H1 (cell line): ENCODE measurements at regions not wholly inside any gene's neighbourhood (a gene's known extent, or its start where the extent isn't known, plus 50 kb on each side); places are given as distances from the start of the nearest gene placed in this dataset.

Experiments
- CTCF ChIA-PET: fragments of 300-600 bp; sonication (Branson Sonifier 250); formaldehyde crosslinking; loops from one replicate; lab custom pipeline; 2021; ENCODE audit not compliant: partially characterized antibody; lab: Charles Lee
- POLR2A ChIA-PET: fragments of 300-600 bp; sonication (Branson Sonifier 250); formaldehyde crosslinking; loops from one replicate; lab custom pipeline; 2021; ENCODE audit warnings: inconsistent platforms; ENCODE audit not compliant: partially characterized antibody; lab: Charles Lee
- DNase-seq, 2 experiments: peaks; one replicate each; pipeline versions ENCODE4 v3.0.0 to v3.0.0-alpha.2; 2010 to 2022; ENCODE audit warnings: low spot score in 2 of 2, low read depth in 1 of 2, mixed read lengths in 1 of 2
- FAIRE-seq: peaks from 2 replicates; lab custom pipeline; 2011; peaks lifted over from hg19 to GRCh38; lab: Jason Lieb, UNC
- H2AFZ ChIP-seq: 2 replicates; pipeline ENCODE4 v1.8.1; 2012; ENCODE audit warnings: low read length, inconsistent platforms
- H2AK5ac ChIP-seq: 2 replicates; pipeline ENCODE4 v1.6.1; 2013; ENCODE audit warnings: low read depth, low read length
- H2BK120ac ChIP-seq: replicated peaks from 2 replicates; pipeline ENCODE3; 2013; ENCODE audit warnings: low read depth, low read length, inconsistent platforms
- H2BK12ac ChIP-seq: 2 replicates; pipeline ENCODE4 v1.6.1; 2013; ENCODE audit warnings: low read depth, low read length
- H2BK15ac ChIP-seq: 2 replicates; pipeline ENCODE4 v1.6.1; 2013; ENCODE audit warnings: low read length
- H2BK20ac ChIP-seq: 2 replicates; pipeline ENCODE4 v1.6.1; 2013; ENCODE audit warnings: low read length
- H2BK5ac ChIP-seq: 2 replicates; pipeline ENCODE4 v1.6.1; 2013; ENCODE audit warnings: low read depth, low read length
- H3K14ac ChIP-seq: 2 replicates; pipeline ENCODE4 v1.6.1; 2013; ENCODE audit warnings: inconsistent platforms; ENCODE audit not compliant: insufficient read length
- H3K18ac ChIP-seq: 2 replicates; pipeline ENCODE4 v1.6.1; 2013; ENCODE audit warnings: low read length; ENCODE audit errors: extremely low read depth
- H3K23ac ChIP-seq: 2 replicates; pipeline ENCODE4 v1.6.1; 2013; ENCODE audit warnings: inconsistent platforms; ENCODE audit not compliant: insufficient read length
- H3K23me2 ChIP-seq: 2 replicates; pipeline ENCODE4 v1.6.1; 2013; ENCODE audit warnings: low read depth, low read length
- H3K27ac ChIP-seq: 2 replicates; pipeline ENCODE4 v1.6.1; 2011; ENCODE audit warnings: low read depth, low read length, inconsistent platforms
- H3K27me3 ChIP-seq, 4 experiments: replicated peaks in 1 of 4; 1 replicate in 1 of 4; 2 replicates in 3 of 4; pipeline versions ENCODE4 v1.6.1 to v1.8.1; 2011 to 2013; ENCODE audit warnings: low read length in 3 of 4, mild to moderate bottlenecking in 3 of 4, inconsistent platforms in 2 of 4, mixed read lengths in 2 of 4, moderate library complexity in 1 of 4; ENCODE audit not compliant: control insufficient read depth in 3 of 4, insufficient read depth in 3 of 4; ENCODE audit errors: extremely low read depth in 1 of 4
- H3K36me3 ChIP-seq, 4 experiments: 2 replicates each; pipeline versions ENCODE4 v1.6.1 to v1.8.1; 2011 to 2013; ENCODE audit warnings: mild to moderate bottlenecking in 4 of 4, low read length in 3 of 4, moderate library complexity in 2 of 4, control low read depth in 1 of 4, inconsistent platforms in 1 of 4; ENCODE audit not compliant: insufficient read depth in 4 of 4, control insufficient read depth in 2 of 4
- H3K4ac ChIP-seq: replicated peaks from 2 replicates; pipeline ENCODE3; 2013; ENCODE audit warnings: low read length, low read depth, mixed read lengths, inconsistent platforms; ENCODE audit not compliant: insufficient read length
- H3K4me1 ChIP-seq, 4 experiments: replicated peaks in 1 of 4; 1 replicate in 1 of 4; 2 replicates in 3 of 4; pipeline versions ENCODE4 v1.6.1 to v1.8.1; 2011 to 2013; ENCODE audit warnings: low read length in 3 of 4, inconsistent platforms in 2 of 4, mixed read lengths in 1 of 4; ENCODE audit not compliant: insufficient read depth in 4 of 4, control insufficient read depth in 3 of 4
- H3K4me2 ChIP-seq, 2 experiments: 2 replicates each; pipeline versions ENCODE4 v1.6.1 to v1.8.1; 2011 to 2013; ENCODE audit warnings: low read depth in 2 of 2, low read length in 2 of 2, control low read depth in 1 of 2, inconsistent platforms in 1 of 2, mild to moderate bottlenecking in 1 of 2; ENCODE audit not compliant: insufficient read depth in 1 of 2
- H3K4me3 ChIP-seq, 4 experiments: fragments of 200-600, 300-600 bp in 1 of 4; sonication (generic), shearing (Covaris generic), sonication (Bioruptor Twin) in 1 of 4; 2 replicates each; pipeline versions ENCODE4 v1.5.1 to v1.8.1; 2011 to 2016; ENCODE audit warnings: low read length in 4 of 4, low read depth in 3 of 4, control low read depth in 2 of 4, inconsistent platforms in 2 of 4, mild to moderate bottlenecking in 2 of 4, mixed read lengths in 1 of 4, moderate library complexity in 1 of 4; ENCODE audit not compliant: insufficient read depth in 2 of 4; ENCODE audit errors: extremely low read depth in 1 of 4
- H3K56ac ChIP-seq: replicated peaks from 2 replicates; pipeline ENCODE3; 2013; ENCODE audit warnings: low read depth, mild to moderate bottlenecking, mixed read lengths, low read length, inconsistent platforms; ENCODE audit not compliant: insufficient read length
- H3K79me1 ChIP-seq: 2 replicates; pipeline ENCODE4 v1.6.1; 2013; ENCODE audit warnings: low read depth, low read length, control low read depth
- H3K79me2 ChIP-seq, 2 experiments: 2 replicates each; pipeline versions ENCODE4 v1.6.1 to v1.8.1; 2012 to 2013; ENCODE audit warnings: low read length in 2 of 2, mild to moderate bottlenecking in 2 of 2, inconsistent platforms in 1 of 2; ENCODE audit not compliant: insufficient read depth in 2 of 2, control insufficient read depth in 1 of 2
- H3K9ac ChIP-seq, 4 experiments: replicated peaks in 1 of 4; 1 replicate in 1 of 4; 2 replicates in 3 of 4; pipeline versions ENCODE4 v1.6.1 to v1.8.1; 2011 to 2013; ENCODE audit warnings: low read depth in 3 of 4, low read length in 3 of 4, control low read depth in 2 of 4, mild to moderate bottlenecking in 2 of 4, moderate library complexity in 2 of 4, inconsistent platforms in 1 of 4; ENCODE audit errors: extremely low read depth in 1 of 4
- H3K9me3 ChIP-seq, 2 experiments: 2 replicates each; pipeline versions ENCODE4 v1.6.1 to v1.8.1; 2012 to 2013; ENCODE audit warnings: mild to moderate bottlenecking in 2 of 2, moderate library complexity in 2 of 2, control low read depth in 1 of 2, inconsistent platforms in 1 of 2, low read depth in 1 of 2, low read length in 1 of 2, mixed read lengths in 1 of 2; ENCODE audit not compliant: insufficient read depth in 2 of 2
- H4K20me1 ChIP-seq, 2 experiments: replicated peaks in 1 of 2; 2 replicates each; pipeline versions ENCODE3 to v1.8.1; 2011 to 2013; ENCODE audit warnings: inconsistent platforms in 2 of 2, low read length in 2 of 2, mild to moderate bottlenecking in 1 of 2; ENCODE audit not compliant: insufficient read depth in 2 of 2, control insufficient read depth in 1 of 2
- H4K5ac ChIP-seq: 2 replicates; pipeline ENCODE4 v1.6.1; 2013; ENCODE audit warnings: low read length, low read depth, mixed read lengths, inconsistent platforms; ENCODE audit not compliant: insufficient read length
- H4K8ac ChIP-seq: 2 replicates; pipeline ENCODE4 v1.8.0; 2013; ENCODE audit warnings: mild to moderate bottlenecking, moderate library complexity, low read length, inconsistent platforms; ENCODE audit not compliant: insufficient read depth; ENCODE audit errors: extremely low read depth
- H4K91ac ChIP-seq: replicated peaks from 2 replicates; pipeline ENCODE3; 2013; ENCODE audit warnings: low read length, mixed read lengths, inconsistent platforms; ENCODE audit not compliant: insufficient read length
- ASH2L ChIP-seq: fragments of 200-600, 300-600 bp; sonication (generic); IDR thresholded peaks from one replicate; pipeline ENCODE4 v1.7.1; 2017; ENCODE audit warnings: low read length
- BACH1 ChIP-seq: IDR thresholded peaks from 2 replicates; pipeline ENCODE4 v1.6.1; 2012; ENCODE audit warnings: low read length, improper control_type of control experiment
- EGR1 ChIP-seq: IDR thresholded peaks from 2 replicates; pipeline ENCODE4 v1.6.1; 2011; ENCODE audit warnings: low read depth, low read length, borderline replicate concordance
- HDAC2 ChIP-seq, 2 experiments: fragments of 300-600 bp in 1 of 2; sonication (generic) in 1 of 2; IDR thresholded peaks; 2 replicates each; pipeline ENCODE4 v1.6.1; 2011 to 2012; ENCODE audit warnings: low read depth in 2 of 2, low read length in 2 of 2, mild to moderate bottlenecking in 2 of 2, moderate library complexity in 2 of 2, borderline replicate concordance in 1 of 2, inconsistent platforms in 1 of 2
- PHF8 ChIP-seq: fragments of 200-600 bp; sonication (generic); conservative IDR thresholded peaks from 2 replicates; pipeline ENCODE4 v1.7.1; 2012; ENCODE audit warnings: low read depth, mild to moderate bottlenecking, inconsistent platforms, low read length, moderate library complexity
- WGBS, 2 experiments: shearing (Covaris generic) in 1 of 2; methylation state at CpG; one replicate each; pipeline versions ENCODE4 v1.1.6 to v1.1.7; 2013 to 2015; ENCODE audit warnings: low lambda C conversion rate in 2 of 2, mixed read lengths in 2 of 2, inconsistent platforms in 1 of 2, low coverage in 1 of 2, missing lambda C conversion rate in 1 of 2; ENCODE audit not compliant: insufficient replicate concordance in 2 of 2, insufficient coverage in 1 of 2, insufficient read length in 1 of 2; ENCODE audit errors: extremely low coverage in 1 of 2, missing lambda C conversion rate in 1 of 2; 5-methylcytosine and 5-hydroxymethylcytosine counted together

GRCh38 chr22:34429314-34429713, 509.0 kb upstream of the LARGE1 start:
- CTCF ChIA-PET = interaction anchor here (0.7 to 3.3 kb wide), 3 partner anchors 14 to 594 kb away, joined by 3 to 15 read pairs (median 4); no protein-coding TSS in a partner anchor
- DNase-seq = no peak
- Histone ChIP-seq H3K18ac (no peak overlapping the region), H2AK5ac (no peak overlapping the region), H3K4me1 (no peaks in the 10 kb centered on the region), H4K20me1 (no peaks in the 10 kb centered on the region), H4K8ac (no peak overlapping the region), H2BK12ac (no peak overlapping the region), H3K23ac (no peak overlapping the region), H3K79me2 (no peaks in the 10 kb centered on the region), H2BK5ac (no peak overlapping the region), H2BK20ac (no peak overlapping the region), H2AFZ (no peak overlapping the region), H3K4me2 (no peak overlapping the region), H3K27ac (no peak overlapping the region), H3K79me1 (no peaks in the 10 kb centered on the region), H2BK15ac (no peak overlapping the region), H3K56ac (no peak overlapping the region), H3K14ac (no peak overlapping the region), H2BK120ac (no peak overlapping the region), H3K23me2 (peaks cover 1% of the 10 kb centered on the region; the same call in 1 of the 2 replicates), H3K9me3 (no peaks in the 10 kb centered on the region), H3K4me3 (no peak overlapping the region), H3K36me3 (no peaks in the 10 kb centered on the region), H3K27me3 (no peaks in the 10 kb centered on the region), H4K91ac (no peak overlapping the region), H3K9ac (no peak overlapping the region), H3K4ac (no peak overlapping the region), H4K5ac (no peak overlapping the region)
- TF ChIP-seq EGR1 (no peak), HDAC2 (IDR thresholded peaks at IDR 0.05; ENCODE audit: borderline replicate concordance in 1 of 2, low read depth in 2 of 2, low read length in 2 of 2) (no peak), BACH1 (no peak), ASH2L (no peak), PHF8 (no peak)
- POLR2A ChIA-PET = no interaction called here
- WGBS, 2 experiments = 88% methylated on average over 5 of the region's 5 CpGs; no CpG with 5 or more reads in 1 of the 2 experiments
- no peak for FAIRE-seq
